ENCODE measurements at regions not wholly inside any gene's neighbourhood (a gene's known extent, or its start where the extent isn't known, plus 50 kb on each side); places are given as distances from the start of the nearest gene placed in this dataset.

DNA sequence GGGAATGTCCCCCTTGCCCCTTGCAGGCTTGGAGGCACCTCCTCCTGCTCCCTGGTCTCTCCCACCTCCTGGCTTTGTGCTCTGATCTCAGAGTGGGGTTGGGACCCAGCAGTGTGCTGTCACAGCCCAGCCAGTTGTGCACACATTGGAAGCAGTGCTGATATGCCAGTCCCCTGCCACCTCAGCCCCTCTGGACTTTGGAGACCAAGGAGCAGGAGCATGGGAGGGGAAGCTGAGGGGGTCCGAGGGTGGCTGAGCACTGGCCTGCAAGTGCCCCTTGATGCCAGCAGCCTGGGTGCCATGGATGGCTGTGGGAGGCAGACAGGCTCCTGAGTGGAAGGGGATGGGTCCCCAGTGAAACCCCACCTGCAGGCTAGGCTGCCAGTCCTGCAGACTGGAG, 235.4 kb downstream of the ZNF716 start:
- ATAC-seq = no peak
- Histone ChIP-seq H3K9me3 (peaks cover 0 to 14% (median 0%) of the 10 kb centered on the region in 11 donors), H3K4me1 (no peaks in the 10 kb centered on the region), H3K27me3 (no peaks in the 10 kb centered on the region), H3K27ac (no peak overlapping the region), H3K36me3 (no peaks in the 10 kb centered on the region), H3K4me3 (no peak overlapping the region)
- no peak for DNase-seq
- 45 to 47% methylated on average over 1 of the region's 1 CpG for WGBS, 2 donors
- intact Hi-C loops (cut with DNase I) = no loop called here
- TF ChIP-seq, protein P1, sequence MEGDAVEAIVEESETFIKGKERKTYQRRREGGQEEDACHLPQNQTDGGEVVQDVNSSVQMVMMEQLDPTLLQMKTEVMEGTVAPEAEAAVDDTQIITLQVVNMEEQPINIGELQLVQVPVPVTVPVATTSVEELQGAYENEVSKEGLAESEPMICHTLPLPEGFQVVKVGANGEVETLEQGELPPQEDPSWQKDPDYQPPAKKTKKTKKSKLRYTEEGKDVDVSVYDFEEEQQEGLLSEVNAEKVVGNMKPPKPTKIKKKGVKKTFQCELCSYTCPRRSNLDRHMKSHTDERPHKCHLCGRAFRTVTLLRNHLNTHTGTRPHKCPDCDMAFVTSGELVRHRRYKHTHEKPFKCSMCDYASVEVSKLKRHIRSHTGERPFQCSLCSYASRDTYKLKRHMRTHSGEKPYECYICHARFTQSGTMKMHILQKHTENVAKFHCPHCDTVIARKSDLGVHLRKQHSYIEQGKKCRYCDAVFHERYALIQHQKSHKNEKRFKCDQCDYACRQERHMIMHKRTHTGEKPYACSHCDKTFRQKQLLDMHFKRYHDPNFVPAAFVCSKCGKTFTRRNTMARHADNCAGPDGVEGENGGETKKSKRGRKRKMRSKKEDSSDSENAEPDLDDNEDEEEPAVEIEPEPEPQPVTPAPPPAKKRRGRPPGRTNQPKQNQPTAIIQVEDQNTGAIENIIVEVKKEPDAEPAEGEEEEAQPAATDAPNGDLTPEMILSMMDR (IDR thresholded peaks at IDR 0.05) = no peak

Measured in heart right ventricle (tissue), 16 donors.